ENCODE measurements at regions not wholly inside any gene's neighbourhood (a gene's known extent, or its start where the extent isn't known, plus 50 kb on each side); places are given as distances from the start of the nearest gene placed in this dataset.

GRCh38 chr7:101719123-101719470, 90.0 kb upstream of the MYL10 start:
- Histone ChIP-seq H3K27me3 (replicated peaks; ENCODE audit: insufficient read depth, low read depth, low read length, poor library complexity) (no peaks in the 10 kb centered on the region), H3K4me1 (ENCODE audit: insufficient read depth, low read length, poor library complexity, severe bottlenecking) (peaks cover 10% of the 10 kb centered on the region), H3K9me3 (ENCODE audit: low read depth, low read length, poor library complexity, severe bottlenecking) (no peaks in the 10 kb centered on the region), H3K4me3 (ENCODE audit: low read depth, low read length, poor library complexity, severe bottlenecking) (no peak overlapping the region), H3K27ac (ENCODE audit: low read depth, low read length, poor library complexity, severe bottlenecking) (no peak overlapping the region), H3K36me3 (ENCODE audit: insufficient read depth, low read length, poor library complexity, severe bottlenecking) (no peaks in the 10 kb centered on the region)
- POLR2A ChIA-PET (ENCODE audit: low non-redundant PET): no interaction called here
- CTCF ChIA-PET: no interaction called here
- BruUV-seq (replicated peaks): no TSS peak
- intact Hi-C loops (cut with micrococcal nuclease; ENCODE audit: unreplicated experiment): no loop called here
- DNase-seq (ENCODE audit: low spot score): no peak
- TF ChIP-seq, protein P1, sequence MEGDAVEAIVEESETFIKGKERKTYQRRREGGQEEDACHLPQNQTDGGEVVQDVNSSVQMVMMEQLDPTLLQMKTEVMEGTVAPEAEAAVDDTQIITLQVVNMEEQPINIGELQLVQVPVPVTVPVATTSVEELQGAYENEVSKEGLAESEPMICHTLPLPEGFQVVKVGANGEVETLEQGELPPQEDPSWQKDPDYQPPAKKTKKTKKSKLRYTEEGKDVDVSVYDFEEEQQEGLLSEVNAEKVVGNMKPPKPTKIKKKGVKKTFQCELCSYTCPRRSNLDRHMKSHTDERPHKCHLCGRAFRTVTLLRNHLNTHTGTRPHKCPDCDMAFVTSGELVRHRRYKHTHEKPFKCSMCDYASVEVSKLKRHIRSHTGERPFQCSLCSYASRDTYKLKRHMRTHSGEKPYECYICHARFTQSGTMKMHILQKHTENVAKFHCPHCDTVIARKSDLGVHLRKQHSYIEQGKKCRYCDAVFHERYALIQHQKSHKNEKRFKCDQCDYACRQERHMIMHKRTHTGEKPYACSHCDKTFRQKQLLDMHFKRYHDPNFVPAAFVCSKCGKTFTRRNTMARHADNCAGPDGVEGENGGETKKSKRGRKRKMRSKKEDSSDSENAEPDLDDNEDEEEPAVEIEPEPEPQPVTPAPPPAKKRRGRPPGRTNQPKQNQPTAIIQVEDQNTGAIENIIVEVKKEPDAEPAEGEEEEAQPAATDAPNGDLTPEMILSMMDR (conservative IDR thresholded peaks at IDR 0.05; ENCODE audit: low read depth, low read length): no peak
- TF ChIP-seq EZH2 (IDR thresholded peaks at IDR 0.05; ENCODE audit: borderline replicate concordance, low read depth, low read length, poor library complexity, severe bottlenecking): no peak

DNA sequence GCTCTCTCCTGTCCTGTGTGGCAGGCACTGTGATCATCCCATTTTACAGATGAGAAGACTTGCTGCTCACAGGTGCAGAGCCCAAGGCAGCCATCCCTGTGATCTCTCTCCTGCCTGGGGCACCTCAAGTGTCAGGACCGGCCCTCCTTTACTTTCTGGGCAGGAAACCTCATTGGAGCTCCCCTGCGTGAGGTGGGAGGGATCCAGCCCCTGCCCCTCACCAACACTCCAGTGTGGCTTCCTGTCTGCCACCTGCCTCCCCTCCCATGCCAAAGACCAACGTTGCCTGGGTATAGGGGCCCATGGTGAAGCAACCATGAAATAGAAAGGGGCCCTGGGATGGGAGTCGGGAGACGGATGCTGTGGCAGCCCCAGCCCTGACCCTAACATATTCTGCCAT, 91.2 kb upstream of the MYL10 start:
- intact Hi-C loops (cut with micrococcal nuclease; ENCODE audit: unreplicated experiment): no loop called here
- ChIA-PET POLR2A (ENCODE audit: low non-redundant PET) (no interaction called here), CTCF (no interaction called here)
- DNase-seq (ENCODE audit: low spot score): no peak
- Histone ChIP-seq H3K4me3 (ENCODE audit: low read depth, low read length, poor library complexity, severe bottlenecking) (no peak overlapping the region), H3K9me3 (ENCODE audit: low read depth, low read length, poor library complexity, severe bottlenecking) (no peaks in the 10 kb centered on the region), H3K27me3 (replicated peaks; ENCODE audit: insufficient read depth, low read depth, low read length, poor library complexity) (no peaks in the 10 kb centered on the region), H3K27ac (ENCODE audit: low read depth, low read length, poor library complexity, severe bottlenecking) (no peak overlapping the region), H3K4me1 (ENCODE audit: insufficient read depth, low read length, poor library complexity, severe bottlenecking) (peaks cover 10% of the 10 kb centered on the region), H3K36me3 (ENCODE audit: insufficient read depth, low read length, poor library complexity, severe bottlenecking) (no peaks in the 10 kb centered on the region)
- BruUV-seq (replicated peaks): no TSS peak
- no peak for TF ChIP-seq EZH2 (IDR thresholded peaks at IDR 0.05; ENCODE audit: borderline replicate concordance, low read depth, low read length, poor library complexity, severe bottlenecking)
- TF ChIP-seq, protein P1 (conservative IDR thresholded peaks at IDR 0.05; ENCODE audit: low read depth, low read length): no peak

DNA sequence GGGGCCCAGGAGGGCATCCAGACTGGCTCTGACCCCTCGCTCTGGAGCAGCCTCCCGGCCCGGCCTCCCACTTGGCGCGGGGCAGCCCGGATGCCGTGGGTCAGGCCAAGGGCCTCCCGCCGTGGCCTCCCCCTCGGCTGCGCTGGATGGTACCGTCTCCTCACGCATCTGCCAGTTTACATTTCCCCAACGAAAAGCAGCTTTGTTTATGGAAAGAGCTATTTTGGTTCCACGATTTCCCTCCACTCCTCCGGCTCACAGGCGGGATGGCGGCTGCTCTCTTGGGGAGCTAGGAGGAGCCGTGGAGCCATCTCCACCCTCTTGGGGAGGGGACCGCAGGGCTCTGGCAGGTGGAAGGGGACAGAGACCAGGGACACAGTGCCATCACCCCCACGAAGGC, 93.2 kb upstream of the MYL10 start:
- ChIA-PET CTCF (interaction anchor here (0.6 kb wide), 1 partner anchor 551 kb away, joined by 3 read pairs; no protein-coding TSS in a partner anchor), POLR2A (ENCODE audit: low non-redundant PET) (no interaction called here)
- Histone ChIP-seq H3K4me1 (ENCODE audit: insufficient read depth, low read length, poor library complexity, severe bottlenecking) (peaks cover 10% of the 10 kb centered on the region), H3K36me3 (ENCODE audit: insufficient read depth, low read length, poor library complexity, severe bottlenecking) (no peaks in the 10 kb centered on the region), H3K27me3 (replicated peaks; ENCODE audit: insufficient read depth, low read depth, low read length, poor library complexity) (no peaks in the 10 kb centered on the region), H3K9me3 (ENCODE audit: low read depth, low read length, poor library complexity, severe bottlenecking) (no peaks in the 10 kb centered on the region), H3K4me3 (ENCODE audit: low read depth, low read length, poor library complexity, severe bottlenecking) (no peak overlapping the region), H3K27ac (ENCODE audit: low read depth, low read length, poor library complexity, severe bottlenecking) (no peak overlapping the region)
- no peak for DNase-seq (ENCODE audit: low spot score)
- no TSS peak for BruUV-seq (replicated peaks)
- intact Hi-C loops (cut with micrococcal nuclease; ENCODE audit: unreplicated experiment): no loop called here
- TF ChIP-seq, protein P1 (conservative IDR thresholded peaks at IDR 0.05; ENCODE audit: low read depth, low read length): no peak
- no peak for TF ChIP-seq EZH2 (IDR thresholded peaks at IDR 0.05; ENCODE audit: borderline replicate concordance, low read depth, low read length, poor library complexity, severe bottlenecking)

All from A673 (cell line).